Right lobe of liver (tissue), 6 donors: ENCODE measurements at regions not wholly inside any gene's neighbourhood (a gene's known extent, or its start where the extent isn't known, plus 50 kb on each side); places are given as distances from the start of the nearest gene placed in this dataset.

Source experiments
- ATAC-seq, 4 donors: fragments of 200-7000 bp; cut with Tn5 transposase; one replicate each; pipeline ENCODE4 v1.9.1; 2020; ENCODE audit warnings: mild to moderate bottlenecking in 4 of 4, moderate library complexity in 4 of 4
- DNase-seq, 3 donors: peaks; one replicate each; pipeline ENCODE4 v3.0.0-alpha.2; 2020
- H3K27ac ChIP-seq, 3 donors: fragments of 200-600 bp; one replicate each; pipeline ENCODE4 v1.8.0; 2022
- H3K27me3 ChIP-seq, 2 donors: fragments of 200-600 bp; one replicate each; pipeline ENCODE4 v1.8.0; 2022
- H3K36me3 ChIP-seq, 4 donors: fragments of 200-600 bp; sonication (generic) in 1 of 4; one replicate each; pipeline versions ENCODE4 v1.5.1 to v1.8.0; 2017 to 2022; ENCODE audit warnings: control low read depth in 1 of 4
- H3K4me1 ChIP-seq, 4 donors: fragments of 200-600 bp; sonication (generic) in 1 of 4; one replicate each; pipeline versions ENCODE4 v1.5.1 to v1.8.0; 2017 to 2022; ENCODE audit warnings: control low read depth in 1 of 4
- H3K4me3 ChIP-seq, 3 donors: fragments of 200-600 bp; one replicate each; pipeline ENCODE4 v1.8.0; 2022
- H3K9me3 ChIP-seq, 4 donors: fragments of 200-600 bp; sonication (generic) in 1 of 4; one replicate each; pipeline versions ENCODE4 v1.5.1 to v1.8.0; 2017 to 2022; ENCODE audit warnings: control low read depth in 1 of 4
- POLR2A ChIP-seq: fragments of 450-650 bp; IDR thresholded peaks from one replicate; pipeline ENCODE4 v1.6.1; 2017; ENCODE audit warnings: antibody characterized with exemption, mild to moderate bottlenecking
- WGBS: methylation state at CpG from one replicate; pipeline ENCODE4 v1.1.6; 2018; ENCODE audit warnings: low coverage, low lambda C conversion rate; ENCODE audit not compliant: insufficient coverage; ENCODE audit errors: missing lambda C conversion rate; 5-methylcytosine and 5-hydroxymethylcytosine counted together
- intact Hi-C, 2 donors: fragments of 100-400 bp; cut with DNase I; formaldehyde crosslinking; loops; one replicate each; pipeline versions ENCODE4 v1.11.2 to v1.14.1; 2022
- TF ChIP-seq, protein P1 (sequence below), 4 donors: fragments of 200-600 bp in 3 of 4; fragments of 450-650 bp in 1 of 4; IDR thresholded peaks; one replicate each; pipeline versions ENCODE4 v1.5.1 to v1.8.0; 2016 to 2022; ENCODE audit warnings: antibody characterized with exemption in 4 of 4, mild to moderate bottlenecking in 2 of 4
- donor health status: DM: no; HTN: yes; CAD: no.
- donor health status: DM: no; HTN: no; CAD: no.
- donor health status: DM: no; HTN: no; CAD: no.
- donor health status: DM: no; HTN: yes; CAD: no.
- donor health status: DM: no; HTN: yes; CAD: no.

- no peaks in the 10 kb centered on the region for H3K36me3 ChIP-seq
- ATAC-seq (no peak), DNase-seq (no peak)
- TF ChIP-seq, protein P1, sequence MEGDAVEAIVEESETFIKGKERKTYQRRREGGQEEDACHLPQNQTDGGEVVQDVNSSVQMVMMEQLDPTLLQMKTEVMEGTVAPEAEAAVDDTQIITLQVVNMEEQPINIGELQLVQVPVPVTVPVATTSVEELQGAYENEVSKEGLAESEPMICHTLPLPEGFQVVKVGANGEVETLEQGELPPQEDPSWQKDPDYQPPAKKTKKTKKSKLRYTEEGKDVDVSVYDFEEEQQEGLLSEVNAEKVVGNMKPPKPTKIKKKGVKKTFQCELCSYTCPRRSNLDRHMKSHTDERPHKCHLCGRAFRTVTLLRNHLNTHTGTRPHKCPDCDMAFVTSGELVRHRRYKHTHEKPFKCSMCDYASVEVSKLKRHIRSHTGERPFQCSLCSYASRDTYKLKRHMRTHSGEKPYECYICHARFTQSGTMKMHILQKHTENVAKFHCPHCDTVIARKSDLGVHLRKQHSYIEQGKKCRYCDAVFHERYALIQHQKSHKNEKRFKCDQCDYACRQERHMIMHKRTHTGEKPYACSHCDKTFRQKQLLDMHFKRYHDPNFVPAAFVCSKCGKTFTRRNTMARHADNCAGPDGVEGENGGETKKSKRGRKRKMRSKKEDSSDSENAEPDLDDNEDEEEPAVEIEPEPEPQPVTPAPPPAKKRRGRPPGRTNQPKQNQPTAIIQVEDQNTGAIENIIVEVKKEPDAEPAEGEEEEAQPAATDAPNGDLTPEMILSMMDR (IDR thresholded peaks at IDR 0.05): no peak
- no peak for TF ChIP-seq POLR2A
- H3K4me1 ChIP-seq: no peaks in the 10 kb centered on the region
- intact Hi-C loops: no loop called here
- no peak overlapping the region for H3K27ac ChIP-seq
- H3K27me3 ChIP-seq: no peaks in the 10 kb centered on the region
- H3K4me3 ChIP-seq: no peak overlapping the region
- no peaks in the 10 kb centered on the region for H3K9me3 ChIP-seq
- 72% methylated on average over 6 of the region's 7 CpGs for WGBS
Observed at GRCh38 chr2:16040271-16041010, 100.1 kb downstream of the MYCN start.

DNA sequence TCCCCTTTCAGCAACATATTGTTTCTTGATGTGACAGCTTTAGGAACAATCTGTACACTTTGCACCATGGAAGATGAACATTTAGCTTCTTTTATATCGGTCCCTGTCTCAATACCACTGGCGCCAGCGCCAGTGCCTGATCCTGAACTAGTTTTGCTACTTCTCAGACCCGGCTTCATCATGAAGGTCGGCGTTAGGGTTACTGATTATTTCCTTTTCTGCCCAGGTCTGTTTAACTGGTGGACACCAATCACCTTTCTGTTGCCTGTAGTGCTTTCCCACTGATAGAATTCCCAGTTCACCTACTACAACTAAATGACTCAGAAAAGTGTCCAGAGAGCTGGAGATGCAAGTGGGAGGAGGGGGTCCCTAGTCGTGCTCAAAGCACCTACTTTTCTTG is 99.5 kb downstream of the MYCN start:
- Histone ChIP-seq H3K27me3 (no peaks in the 10 kb centered on the region), H3K4me1 (no peaks in the 10 kb centered on the region)
- WGBS: 50% methylated on average over 5 of the region's 7 CpGs

GRCh38 chr2:16039055-16039454 is 98.7 kb downstream of the MYCN start:
- no peaks in the 10 kb centered on the region for H3K36me3 ChIP-seq
- no peak overlapping the region for H3K27ac ChIP-seq
- TF ChIP-seq POLR2A: no peak
- TF ChIP-seq, protein P1 (IDR thresholded peaks at IDR 0.05): no peak
- ATAC-seq (no peak), DNase-seq (no peak)
- 40% methylated on average over 1 of the region's 1 CpG for WGBS
- H3K4me3 ChIP-seq: no peak overlapping the region
- H3K9me3 ChIP-seq: no peaks in the 10 kb centered on the region
- H3K27me3 ChIP-seq: no peaks in the 10 kb centered on the region
- no peaks in the 10 kb centered on the region for H3K4me1 ChIP-seq
- intact Hi-C loops: no loop called here

More for the DNA sequence above, 99.5 kb downstream of the MYCN start:
- no peak for ATAC-seq
- no peak for DNase-seq
- intact Hi-C loops: no loop called here
- Histone ChIP-seq H3K36me3 (no peaks in the 10 kb centered on the region), H3K9me3 (no peaks in the 10 kb centered on the region), H3K27ac (no peak overlapping the region), H3K4me3 (no peak overlapping the region)
- no peak for TF ChIP-seq POLR2A
- TF ChIP-seq, protein P1 (IDR thresholded peaks at IDR 0.05): no peak

DNA sequence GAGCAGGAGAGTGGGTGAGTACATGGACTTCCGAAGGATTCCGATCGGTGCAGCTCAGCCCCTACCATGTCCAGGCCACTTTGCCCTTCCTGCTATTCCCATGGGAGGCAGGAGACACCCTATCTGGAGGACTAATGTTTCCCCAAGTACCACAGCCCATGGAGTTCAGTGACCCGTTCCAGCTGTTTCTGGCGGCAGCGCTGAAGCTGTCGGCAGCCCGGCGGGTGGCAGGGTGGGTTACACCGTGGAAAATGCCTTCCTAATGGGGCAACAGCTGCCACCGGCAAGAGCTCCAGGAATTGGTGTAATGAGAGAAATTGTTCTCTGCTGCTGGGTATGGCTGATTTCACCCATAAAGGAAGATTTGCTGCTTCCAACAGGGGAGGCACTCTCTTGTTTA is 98.3 kb downstream of the MYCN start:
- Histone ChIP-seq H3K27ac (no peak overlapping the region), H3K27me3 (no peaks in the 10 kb centered on the region), H3K36me3 (no peaks in the 10 kb centered on the region), H3K4me3 (no peak overlapping the region), H3K9me3 (no peaks in the 10 kb centered on the region), H3K4me1 (no peaks in the 10 kb centered on the region)
- WGBS: 70% methylated on average over 4 of the region's 11 CpGs
- intact Hi-C loops: no loop called here
- DNase-seq (no peak), ATAC-seq (no peak)
- no peak for TF ChIP-seq POLR2A
- TF ChIP-seq, protein P1 (IDR thresholded peaks at IDR 0.05): no peak
